IMR-90 (cell line): ENCODE measurements at regions not wholly inside any gene's neighbourhood (a gene's known extent, or its start where the extent isn't known, plus 50 kb on each side); places are given as distances from the start of the nearest gene placed in this dataset.

ENCODE experiments used
- ATAC-seq: fragments of 200-7000 bp; cut with Tn5 transposase; 2 replicates; pipeline ENCODE4 v1.9.1; 2020; ENCODE audit warnings: low read depth, mild to moderate bottlenecking, moderate library complexity
- BruUV-seq: library from RNA; stranded (reverse); fragments of 400-500 nt; replicated peaks from 2 replicates; lab custom pipeline; 2021; lab: Mats Ljungman, UMichigan
- CTCF ChIA-PET: fragments of 300-600 bp; formaldehyde crosslinking; extraction: SDS; loops from one replicate; lab custom pipeline; 2021; ENCODE audit warnings: antibody characterized with exemption; lab: Yijun Ruan, JAX
- POLR2A ChIA-PET: fragments of 300-600 bp; sonication (Branson Sonifier 250); formaldehyde crosslinking; loops from one replicate; lab custom pipeline; 2022; ENCODE audit warnings: antibody characterized with exemption; ENCODE audit not compliant: unreplicated experiment; lab: Charles Lee
- DNase-seq: peaks from one replicate; pipeline ENCODE4 v3.0.0; 2013
- H2AFZ ChIP-seq: replicated peaks from 2 replicates; pipeline ENCODE3; 2013; ENCODE audit warnings: low read length, mild to moderate bottlenecking; ENCODE audit not compliant: poor library complexity
- H2AK5ac ChIP-seq: 2 replicates; pipeline ENCODE4 v1.6.1; 2013; ENCODE audit warnings: low read depth, low read length, inconsistent platforms
- H2AK9ac ChIP-seq: replicated peaks from 2 replicates; pipeline ENCODE3; 2013; ENCODE audit warnings: mild to moderate bottlenecking, low read depth, low read length, moderate library complexity; ENCODE audit not compliant: poor library complexity
- H2BK120ac ChIP-seq: 2 replicates; pipeline ENCODE4 v1.6.1; 2013; ENCODE audit warnings: low read depth, low read length, inconsistent platforms
- H2BK15ac ChIP-seq: 3 replicates; pipeline ENCODE4 v1.6.1; 2013; ENCODE audit warnings: low read depth, low read length, inconsistent platforms
- H2BK20ac ChIP-seq: 2 replicates; pipeline ENCODE4 v1.6.1; 2013; ENCODE audit warnings: low read depth, mild to moderate bottlenecking, inconsistent platforms, low read length, moderate library complexity
- H2BK5ac ChIP-seq: 2 replicates; pipeline ENCODE4 v1.6.1; 2013; ENCODE audit warnings: mild to moderate bottlenecking, low read depth, low read length, inconsistent platforms; ENCODE audit not compliant: poor library complexity, severe bottlenecking
- H3K14ac ChIP-seq: replicated peaks from 2 replicates; pipeline ENCODE4 v1.6.1; 2013; ENCODE audit warnings: low read depth, low read length, inconsistent platforms
- H3K18ac ChIP-seq: 2 replicates; pipeline ENCODE4 v1.6.1; 2013; ENCODE audit warnings: low read depth, low read length, control low read depth
- H3K23ac ChIP-seq: 2 replicates; pipeline ENCODE4 v1.6.1; 2013; ENCODE audit warnings: low read depth, low read length, inconsistent platforms
- H3K27ac ChIP-seq: 2 replicates; pipeline ENCODE4 v1.5.1; 2013; ENCODE audit warnings: mild to moderate bottlenecking, control low read depth, low read length; ENCODE audit not compliant: insufficient read depth
- H3K27me3 ChIP-seq: 2 replicates; pipeline ENCODE4 v1.6.1; 2013; ENCODE audit warnings: low read length; ENCODE audit not compliant: control insufficient read depth, insufficient read depth
- H3K36me3 ChIP-seq: 2 replicates; pipeline ENCODE4 v1.6.1; 2013; ENCODE audit warnings: low read length, mixed read lengths; ENCODE audit not compliant: control insufficient read depth, insufficient read depth
- H3K4ac ChIP-seq: 2 replicates; pipeline ENCODE4 v1.6.1; 2013; ENCODE audit warnings: low read depth, low read length, inconsistent platforms
- H3K4me1 ChIP-seq: 2 replicates; pipeline ENCODE4 v1.6.1; 2013; ENCODE audit warnings: low read length, mixed read lengths; ENCODE audit not compliant: control insufficient read depth, insufficient read depth
- H3K4me2 ChIP-seq: 2 replicates; pipeline ENCODE4 v1.6.1; 2013; ENCODE audit warnings: low read depth, mild to moderate bottlenecking, control low read depth, low read length, moderate library complexity
- H3K4me3 ChIP-seq: 2 replicates; pipeline ENCODE4 v1.5.1; 2013; ENCODE audit warnings: low read depth, mild to moderate bottlenecking, control low read depth, low read length, moderate library complexity; ENCODE audit not compliant: insufficient read depth
- H3K56ac ChIP-seq: 2 replicates; pipeline ENCODE4 v1.6.1; 2013; ENCODE audit warnings: low read length, inconsistent platforms; ENCODE audit not compliant: insufficient read depth; ENCODE audit errors: extremely low read depth
- H3K79me1 ChIP-seq, 2 experiments: 2 replicates each; pipeline ENCODE4 v1.6.1; 2013; ENCODE audit warnings: low read length in 2 of 2, inconsistent platforms in 1 of 2, low read depth in 1 of 2
- H3K9ac ChIP-seq: 2 replicates; pipeline ENCODE4 v1.6.1; 2013; ENCODE audit warnings: low read depth, low read length, control low read depth
- H3K9me1 ChIP-seq: 2 replicates; pipeline ENCODE4 v1.6.1; 2013; ENCODE audit warnings: low read length, inconsistent platforms; ENCODE audit not compliant: insufficient read depth
- H3K9me3 ChIP-seq: 2 replicates; pipeline ENCODE4 v1.6.1; 2013; ENCODE audit warnings: low read length; ENCODE audit not compliant: control insufficient read depth, insufficient read depth
- H4K20me1 ChIP-seq: 2 replicates; pipeline ENCODE4 v1.6.1; 2013; ENCODE audit warnings: low read length, inconsistent platforms; ENCODE audit not compliant: insufficient read depth
- H4K5ac ChIP-seq: 2 replicates; pipeline ENCODE4 v1.6.1; 2013; ENCODE audit warnings: mild to moderate bottlenecking, low read depth, low read length, control low read depth
- H4K8ac ChIP-seq, 2 experiments: 2 replicates each; pipeline ENCODE4 v1.6.1; 2013; ENCODE audit warnings: low read depth in 2 of 2, low read length in 2 of 2, control low read depth in 1 of 2, inconsistent platforms in 1 of 2
- H4K91ac ChIP-seq: 2 replicates; pipeline ENCODE4 v1.6.1; 2013; ENCODE audit warnings: low read depth, low read length, inconsistent platforms; ENCODE audit not compliant: insufficient read depth
- CEBPB ChIP-seq: IDR thresholded peaks from 2 replicates; pipeline ENCODE4 v1.6.1; 2012; ENCODE audit warnings: low read depth, low read length, improper control_type of control experiment
- FOS ChIP-seq: fragments of 150-350 bp; IDR thresholded peaks from 2 replicates; pipeline ENCODE4 v1.6.1; 2016; ENCODE audit warnings: low read depth, low read length
- MXI1 ChIP-seq: IDR thresholded peaks from 2 replicates; pipeline ENCODE4 v1.6.1; 2012; ENCODE audit warnings: low read depth, mild to moderate bottlenecking, low read length, moderate library complexity, borderline replicate concordance
- RCOR1 ChIP-seq: IDR thresholded peaks from 2 replicates; pipeline ENCODE4 v1.6.1; 2012; ENCODE audit warnings: mild to moderate bottlenecking, low read length, improper control_type of control experiment; ENCODE audit not compliant: insufficient replicate concordance
- SMC3 ChIP-seq: fragments of 150-350 bp; IDR thresholded peaks from 2 replicates; pipeline ENCODE4 v1.6.1; 2016; ENCODE audit warnings: low read depth, mild to moderate bottlenecking, antibody characterized with exemption, low read length, moderate library complexity
- WGBS, 2 experiments: methylation state at CpG; one replicate each; pipeline versions ENCODE4 v1.1.5 to v1.1.7; 2013; ENCODE audit warnings: missing lambda C conversion rate in 2 of 2; ENCODE audit not compliant: insufficient read length in 1 of 2; ENCODE audit errors: extremely low coverage in 2 of 2; 5-methylcytosine and 5-hydroxymethylcytosine counted together
- dilution Hi-C: fragments of 300-500 bp; cut with HindIII; formaldehyde crosslinking; loops from one replicate; pipeline ENCODE4 v1.14.3; 2018; ENCODE audit warnings: low sequenced_read_pairs; ENCODE audit not compliant: unreplicated experiment
- in situ Hi-C: fragments of 300-500 bp; cut with MboI; formaldehyde crosslinking; loops from 3 replicates; pipeline ENCODE4 v1.14.3; 2019; ENCODE audit warnings: low sequenced_read_pairs, inconsistent platforms, mixed read lengths
- intact Hi-C: fragments of 100-400 bp; cut with micrococcal nuclease; formaldehyde crosslinking; loops from 2 replicates; pipeline ENCODE4 v1.10.0; 2022
- TF ChIP-seq, protein P1 (sequence below): fragments of 150-350 bp; IDR thresholded peaks from 2 replicates; pipeline ENCODE4 v1.6.1; 2017; ENCODE audit warnings: mild to moderate bottlenecking, antibody characterized with exemption, low read length, low read depth

- dilution Hi-C loops: no loop called here
- H3K9me1 ChIP-seq: no peaks in the 10 kb centered on the region
- H3K4ac ChIP-seq: no peak overlapping the region
Observed at GRCh38 chr1:221926441-221926840, 184.6 kb upstream of the DUSP10 start.

More at GRCh38 chr1:221926441-221926840, 184.6 kb upstream of the DUSP10 start:
- no peak overlapping the region for H4K8ac ChIP-seq
- TF ChIP-seq, protein P1, sequence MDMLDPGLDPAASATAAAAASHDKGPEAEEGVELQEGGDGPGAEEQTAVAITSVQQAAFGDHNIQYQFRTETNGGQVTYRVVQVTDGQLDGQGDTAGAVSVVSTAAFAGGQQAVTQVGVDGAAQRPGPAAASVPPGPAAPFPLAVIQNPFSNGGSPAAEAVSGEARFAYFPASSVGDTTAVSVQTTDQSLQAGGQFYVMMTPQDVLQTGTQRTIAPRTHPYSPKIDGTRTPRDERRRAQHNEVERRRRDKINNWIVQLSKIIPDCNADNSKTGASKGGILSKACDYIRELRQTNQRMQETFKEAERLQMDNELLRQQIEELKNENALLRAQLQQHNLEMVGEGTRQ: no peak
- TF ChIP-seq MXI1 (no peak), SMC3 (no peak), FOS (no peak), CEBPB (no peak), RCOR1 (no peak)
- no peak overlapping the region for H2BK15ac ChIP-seq
- H4K91ac ChIP-seq: no peak overlapping the region
- ATAC-seq: no peak
- H3K18ac ChIP-seq: no peak overlapping the region
- intact Hi-C loops: no loop called here
- no CpG with 5 or more reads among the region's 4 CpGs for WGBS, 2 experiments
- H3K79me1 ChIP-seq: no peaks in the 10 kb centered on the region
- H3K4me2 ChIP-seq: no peak overlapping the region
- H3K9me3 ChIP-seq: no peaks in the 10 kb centered on the region
- no TSS peak for BruUV-seq
- CTCF ChIA-PET: interaction anchor here (0.8 kb wide), 1 partner anchor 47 kb away, joined by 3 read pairs; no protein-coding TSS in a partner anchor
- in situ Hi-C loops: no loop called here
- H4K20me1 ChIP-seq: no peaks in the 10 kb centered on the region
- no peak for DNase-seq
- H3K14ac ChIP-seq: peak overlapping the region; percentile 0; the same call in 1 of the 2 replicates
- no peak overlapping the region for H2AK5ac ChIP-seq
- H3K27ac ChIP-seq: no peak overlapping the region
- no peaks in the 10 kb centered on the region for H3K4me1 ChIP-seq
- H2BK20ac ChIP-seq: no peak overlapping the region
- H3K9ac ChIP-seq: no peak overlapping the region
- H3K56ac ChIP-seq: no peak overlapping the region
- H2BK5ac ChIP-seq: no peak overlapping the region
- H3K36me3 ChIP-seq: no peaks in the 10 kb centered on the region
- POLR2A ChIA-PET: no interaction called here
- no peak overlapping the region for H2BK120ac ChIP-seq
- no peak overlapping the region for H3K23ac ChIP-seq
- no peaks in the 10 kb centered on the region for H3K27me3 ChIP-seq
- no peak overlapping the region for H2AFZ ChIP-seq
- no peak overlapping the region for H3K4me3 ChIP-seq
- no peak overlapping the region for H4K5ac ChIP-seq
- H2AK9ac ChIP-seq: no peak overlapping the region
